ENCODE measurements at regions not wholly inside any gene's neighbourhood (a gene's known extent, or its start where the extent isn't known, plus 50 kb on each side); places are given as distances from the start of the nearest gene placed in this dataset.

- H3K4me3 ChIP-seq (ENCODE audit: low read length) = no peak overlapping the region
- TF ChIP-seq CTCF (conservative IDR thresholded peaks at IDR 0.05; ENCODE audit: low read length) = no peak
- DNase-seq (ENCODE audit: low read depth) = no peak
Observed at GRCh38 chr4:31037703-31038102, 317.5 kb downstream of the PCDH7 start.

GRCh38 chr4:31039382-31039781 is 319.2 kb downstream of the PCDH7 start:
- no peak for TF ChIP-seq CTCF (conservative IDR thresholded peaks at IDR 0.05; ENCODE audit: low read length)
- DNase-seq (ENCODE audit: low read depth) = no peak

GRCh38 chr4:31040106-31040505 is 319.9 kb downstream of the PCDH7 start:
- no peak for TF ChIP-seq CTCF (conservative IDR thresholded peaks at IDR 0.05; ENCODE audit: low read length)
- no peak for DNase-seq (ENCODE audit: low read depth)
- no peak overlapping the region for H3K4me3 ChIP-seq (ENCODE audit: low read length)

More at GRCh38 chr4:31039382-31039781, 319.2 kb downstream of the PCDH7 start:
- H3K4me3 ChIP-seq (ENCODE audit: low read length) = no peak overlapping the region

- TF ChIP-seq CTCF (conservative IDR thresholded peaks at IDR 0.05; ENCODE audit: low read length) = no peak
- H3K4me3 ChIP-seq (ENCODE audit: low read length) = no peak overlapping the region
- no peak for DNase-seq (ENCODE audit: low read depth)
Observed at GRCh38 chr4:31041385-31041784, 321.2 kb downstream of the PCDH7 start.

GRCh38 chr4:31041853-31042252 is 321.7 kb downstream of the PCDH7 start:
- TF ChIP-seq CTCF (conservative IDR thresholded peaks at IDR 0.05; ENCODE audit: low read length) = no peak
- H3K4me3 ChIP-seq (ENCODE audit: low read length) = no peak overlapping the region

GRCh38 chr4:31043382-31044062 is 323.4 kb downstream of the PCDH7 start:
- DNase-seq (ENCODE audit: low read depth) = no peak
- no peak overlapping the region for H3K4me3 ChIP-seq (ENCODE audit: low read length)
- TF ChIP-seq CTCF (conservative IDR thresholded peaks at IDR 0.05; ENCODE audit: low read length) = no peak

More at GRCh38 chr4:31041853-31042252, 321.7 kb downstream of the PCDH7 start:
- DNase-seq (ENCODE audit: low read depth) = no peak

- no peak for DNase-seq (ENCODE audit: low read depth)
- H3K4me3 ChIP-seq (ENCODE audit: low read length) = no peak overlapping the region
- no peak for TF ChIP-seq CTCF (conservative IDR thresholded peaks at IDR 0.05; ENCODE audit: low read length)
Observed at GRCh38 chr4:31045151-31045550, 325.0 kb downstream of the PCDH7 start.
